A673 (cell line): ENCODE measurements at regions not wholly inside any gene's neighbourhood (a gene's known extent, or its start where the extent isn't known, plus 50 kb on each side); places are given as distances from the start of the nearest gene placed in this dataset.

Experiments
- BruUV-seq: library from RNA; stranded (reverse); fragments of 400-500 nt; replicated peaks from 2 replicates; lab custom pipeline; 2021; lab: Mats Ljungman, UMichigan
- CTCF ChIA-PET: fragments of 300-600 bp; sonication (Branson Sonifier 250); formaldehyde crosslinking; loops from one replicate; lab custom pipeline; 2022; ENCODE audit warnings: antibody characterized with exemption; lab: Charles Lee
- POLR2A ChIA-PET: fragments of 300-600 bp; sonication (Branson Sonifier 250); formaldehyde crosslinking; loops from one replicate; lab custom pipeline; 2022; ENCODE audit warnings: antibody characterized with exemption; ENCODE audit not compliant: low non-redundant PET; lab: Charles Lee
- DNase-seq: peaks from one replicate; pipeline ENCODE4 v3.0.0-alpha.2; 2015; ENCODE audit warnings: low spot score
- H3K27ac ChIP-seq: fragments of 200-600 bp; sonication (generic); 2 replicates; pipeline ENCODE4 v1.5.1; 2016; ENCODE audit warnings: mixed run types, low read depth, mild to moderate bottlenecking, mixed read lengths, antibody characterized with exemption, low read length; ENCODE audit not compliant: poor library complexity, severe bottlenecking
- H3K27me3 ChIP-seq: fragments of 200-600 bp; sonication (generic); replicated peaks from 2 replicates; pipeline ENCODE4 v1.6.1; 2017; ENCODE audit warnings: mixed run types, low read depth, mild to moderate bottlenecking, mixed read lengths, antibody characterized with exemption, low read length; ENCODE audit not compliant: insufficient read depth, poor library complexity
- H3K36me3 ChIP-seq: fragments of 200-600 bp; sonication (generic); 2 replicates; pipeline ENCODE4 v1.6.1; 2016; ENCODE audit warnings: mixed run types, mild to moderate bottlenecking, mixed read lengths, antibody characterized with exemption, low read length; ENCODE audit not compliant: insufficient read depth, poor library complexity, severe bottlenecking
- H3K4me1 ChIP-seq: fragments of 200-600 bp; sonication (generic); 2 replicates; pipeline ENCODE4 v1.6.1; 2017; ENCODE audit warnings: mixed run types, mild to moderate bottlenecking, mixed read lengths, antibody characterized with exemption, low read length; ENCODE audit not compliant: insufficient read depth, poor library complexity, severe bottlenecking
- H3K4me3 ChIP-seq: fragments of 200-600 bp; sonication (generic); 2 replicates; pipeline ENCODE4 v1.5.1; 2016; ENCODE audit warnings: low read depth, mixed run types, mild to moderate bottlenecking, mixed read lengths, low read length; ENCODE audit not compliant: poor library complexity, severe bottlenecking
- H3K9me3 ChIP-seq: fragments of 200-600 bp; sonication (generic); 2 replicates; pipeline ENCODE4 v1.6.1; 2016; ENCODE audit warnings: mixed run types, low read depth, mild to moderate bottlenecking, mixed read lengths, antibody characterized with exemption, low read length; ENCODE audit not compliant: poor library complexity, severe bottlenecking
- CTCF ChIP-seq: fragments of 300-800, 200-600 bp; sonication (generic); conservative IDR thresholded peaks from 2 replicates; pipeline ENCODE4 v1.5.1; 2017; ENCODE audit warnings: low read depth, mild to moderate bottlenecking, antibody characterized with exemption, low read length, moderate library complexity, mixed read lengths
- EZH2 ChIP-seq: fragments of 200-600 bp; sonication (generic); IDR thresholded peaks from 2 replicates; pipeline ENCODE4 v1.6.1; 2017; ENCODE audit warnings: borderline replicate concordance, low read depth, mild to moderate bottlenecking, mixed read lengths, antibody characterized with exemption, low read length; ENCODE audit not compliant: poor library complexity, severe bottlenecking
- intact Hi-C: fragments of 100-400 bp; cut with micrococcal nuclease; formaldehyde crosslinking; loops from one replicate; pipeline ENCODE4 v1.10.0; 2022; ENCODE audit not compliant: unreplicated experiment

GRCh38 chr14:95379634-95380033, 59.9 kb upstream of the CLMN start:
- no peak overlapping the region for H3K27ac ChIP-seq
- intact Hi-C loops: no loop called here
- POLR2A ChIA-PET: no interaction called here
- TF ChIP-seq EZH2 (no peak), CTCF (no peak)
- no peak overlapping the region for H3K4me3 ChIP-seq
- no TSS peak for BruUV-seq
- no peaks in the 10 kb centered on the region for H3K36me3 ChIP-seq
- DNase-seq: no peak
- no peaks in the 10 kb centered on the region for H3K4me1 ChIP-seq
- CTCF ChIA-PET: no interaction called here
- H3K9me3 ChIP-seq: peaks cover 9% of the 10 kb centered on the region
- H3K27me3 ChIP-seq: peaks cover 13% of the 10 kb centered on the region

GRCh38 chr14:95375539-95376109, 55.9 kb upstream of the CLMN start:
- Histone ChIP-seq H3K9me3 (peaks cover 9% of the 10 kb centered on the region), H3K4me3 (no peak overlapping the region), H3K27ac (no peak overlapping the region), H3K36me3 (no peaks in the 10 kb centered on the region), H3K27me3 (peaks cover 13% of the 10 kb centered on the region), H3K4me1 (no peaks in the 10 kb centered on the region)
- ChIA-PET POLR2A (interaction anchor here (0.5 kb wide), 1 partner anchor 8 kb away, joined by 6 read pairs; no protein-coding TSS in a partner anchor), CTCF (no interaction called here)
- BruUV-seq: no TSS peak
- no peak for TF ChIP-seq EZH2
- no peak for TF ChIP-seq CTCF
- no peak for DNase-seq
- intact Hi-C loops: no loop called here

- no TSS peak for BruUV-seq
- H3K4me1 ChIP-seq: no peaks in the 10 kb centered on the region
- TF ChIP-seq CTCF (no peak), EZH2 (no peak)
- POLR2A ChIA-PET: interaction anchor here (0.6 kb wide), 1 partner anchor 770 kb away, joined by 3 read pairs; no protein-coding TSS in a partner anchor
- H3K36me3 ChIP-seq: no peaks in the 10 kb centered on the region
- peaks cover 13% of the 10 kb centered on the region for H3K27me3 ChIP-seq
- CTCF ChIA-PET: no interaction called here
- intact Hi-C loops: no loop called here
- no peak for DNase-seq
- no peak overlapping the region for H3K27ac ChIP-seq
- H3K9me3 ChIP-seq: peaks cover 5% of the 10 kb centered on the region
- H3K4me3 ChIP-seq: no peak overlapping the region
Observed at GRCh38 chr14:95374239-95374997, 54.7 kb upstream of the CLMN start.
